CD8-positive, alpha-beta memory T cell (primary cell): ENCODE measurements at regions not wholly inside any gene's neighbourhood (a gene's known extent, or its start where the extent isn't known, plus 50 kb on each side); places are given as distances from the start of the nearest gene placed in this dataset.

Experiments
- CTCF ChIA-PET: fragments of 350-600 bp; sonication (Branson Sonifier 250); formaldehyde crosslinking; loops from one replicate; lab custom pipeline; 2021; ENCODE audit warnings: antibody characterized with exemption; lab: Charles Lee
- POLR2A ChIA-PET: fragments of 350-600 bp; sonication (Branson Sonifier 250); formaldehyde crosslinking; loops from one replicate; lab custom pipeline; 2021; ENCODE audit warnings: antibody characterized with exemption; lab: Charles Lee
- DNase-seq, 5 donors: peaks; one replicate each; pipeline versions ENCODE4 v3.0.0 to v3.0.0-alpha.2; 2020 to 2022; ENCODE audit warnings: mixed read lengths in 1 of 5
- H3K27ac ChIP-seq: one replicate; pipeline ENCODE4 v1.7.0; 2013; ENCODE audit warnings: low read depth, mild to moderate bottlenecking, low read length, moderate library complexity
- H3K27me3 ChIP-seq: 2 replicates; pipeline ENCODE4 v1.7.0; 2013; ENCODE audit warnings: low read length, mild to moderate bottlenecking; ENCODE audit not compliant: insufficient read depth, poor library complexity, severe bottlenecking
- H3K36me3 ChIP-seq: 2 replicates; pipeline ENCODE4 v1.7.0; 2013; ENCODE audit warnings: mild to moderate bottlenecking, low read length, moderate library complexity; ENCODE audit not compliant: insufficient read depth
- H3K4me1 ChIP-seq: 2 replicates; pipeline ENCODE4 v1.7.0; 2013; ENCODE audit warnings: mild to moderate bottlenecking, low read length, moderate library complexity; ENCODE audit not compliant: insufficient read depth
- H3K4me3 ChIP-seq: 2 replicates; pipeline ENCODE4 v1.7.0; 2013; ENCODE audit warnings: mild to moderate bottlenecking, low read length
- H3K9me3 ChIP-seq: 2 replicates; pipeline ENCODE4 v1.7.0; 2013; ENCODE audit warnings: mild to moderate bottlenecking, low read length
- H3K27ac Mint-ChIP-seq, 8 donors: one replicate each; pipeline ENCODE4 v1.8.0; 2020 to 2021; ENCODE audit warnings: mixed read lengths in 8 of 8, mild to moderate bottlenecking in 6 of 8, inconsistent platforms in 3 of 8, moderate library complexity in 3 of 8
- H3K27me3 Mint-ChIP-seq, 2 donors: one replicate each; pipeline ENCODE4 v1.8.0; 2020 to 2021; ENCODE audit warnings: mixed read lengths in 2 of 2, mild to moderate bottlenecking in 1 of 2, moderate library complexity in 1 of 2
- H3K36me3 Mint-ChIP-seq, 3 donors: one replicate each; pipeline ENCODE4 v1.8.0; 2020 to 2021; ENCODE audit warnings: mixed read lengths in 3 of 3, inconsistent platforms in 1 of 3, mild to moderate bottlenecking in 1 of 3
- H3K4me1 Mint-ChIP-seq, 3 donors: one replicate each; pipeline ENCODE4 v1.8.0; 2020 to 2021; ENCODE audit warnings: mixed read lengths in 3 of 3, inconsistent platforms in 1 of 3, mild to moderate bottlenecking in 1 of 3
- H3K4me3 Mint-ChIP-seq, 7 donors: one replicate each; pipeline ENCODE4 v1.8.0; 2020 to 2021; ENCODE audit warnings: mixed read lengths in 7 of 7, mild to moderate bottlenecking in 6 of 7, moderate library complexity in 4 of 7, inconsistent platforms in 2 of 7
- H3K9me3 Mint-ChIP-seq, 5 donors: one replicate each; pipeline ENCODE4 v1.8.0; 2020 to 2022; ENCODE audit warnings: mixed read lengths in 5 of 5, mild to moderate bottlenecking in 3 of 5, moderate library complexity in 2 of 5, inconsistent platforms in 1 of 5

GRCh38 chr11:70014291-70014690, 63.8 kb upstream of the ANO1 start:
- no peak overlapping the region for H3K4me3 Mint-ChIP-seq
- CTCF ChIA-PET = no interaction called here
- POLR2A ChIA-PET = no interaction called here

GRCh38 chr11:70016666-70017367, 61.3 kb upstream of the ANO1 start:
- H3K36me3 ChIP-seq = no peaks in the 10 kb centered on the region
- no peak overlapping the region for H3K4me3 ChIP-seq
- Mint-ChIP-seq H3K27me3 (peaks cover 8 to 22% of the 10 kb centered on the region in 2 donors), H3K27ac (no peak overlapping the region), H3K36me3 (no peaks in the 10 kb centered on the region), H3K4me3 (peak overlapping the region in 1 of 7 donors; percentile 48), H3K4me1 (no peaks in the 10 kb centered on the region), H3K9me3 (no peaks in the 10 kb centered on the region)
- H3K9me3 ChIP-seq = no peaks in the 10 kb centered on the region
- H3K4me1 ChIP-seq = no peaks in the 10 kb centered on the region
- H3K27me3 ChIP-seq = no peaks in the 10 kb centered on the region
- DNase-seq = no peak
- no peak overlapping the region for H3K27ac ChIP-seq
- ChIA-PET POLR2A (no interaction called here), CTCF (no interaction called here)

More at GRCh38 chr11:70014291-70014690, 63.8 kb upstream of the ANO1 start:
- no peak overlapping the region for H3K27ac Mint-ChIP-seq
- Histone ChIP-seq H3K27ac (no peak overlapping the region), H3K4me3 (no peak overlapping the region), H3K9me3 (no peaks in the 10 kb centered on the region), H3K4me1 (no peaks in the 10 kb centered on the region), H3K27me3 (no peaks in the 10 kb centered on the region), H3K36me3 (no peaks in the 10 kb centered on the region)
- H3K4me1 Mint-ChIP-seq = no peaks in the 10 kb centered on the region
- no peaks in the 10 kb centered on the region for H3K9me3 Mint-ChIP-seq
- no peak for DNase-seq
- H3K36me3 Mint-ChIP-seq = no peaks in the 10 kb centered on the region
- H3K27me3 Mint-ChIP-seq = peaks cover 4 to 14% of the 10 kb centered on the region in 2 donors

GRCh38 chr11:70018816-70019215, 59.3 kb upstream of the ANO1 start:
- Mint-ChIP-seq H3K27me3 (peaks cover 11 to 29% of the 10 kb centered on the region in 2 donors), H3K9me3 (no peaks in the 10 kb centered on the region), H3K4me1 (no peaks in the 10 kb centered on the region), H3K36me3 (no peaks in the 10 kb centered on the region), H3K27ac (no peak overlapping the region), H3K4me3 (no peak overlapping the region)
- H3K4me1 ChIP-seq = no peaks in the 10 kb centered on the region
- no peak overlapping the region for H3K4me3 ChIP-seq
- CTCF ChIA-PET = no interaction called here
- no peaks in the 10 kb centered on the region for H3K9me3 ChIP-seq
- H3K36me3 ChIP-seq = no peaks in the 10 kb centered on the region
- no peak overlapping the region for H3K27ac ChIP-seq
- H3K27me3 ChIP-seq = no peaks in the 10 kb centered on the region
- POLR2A ChIA-PET = no interaction called here
- no peak for DNase-seq

- H3K4me3 ChIP-seq = no peak overlapping the region
- ChIA-PET CTCF (no interaction called here), POLR2A (no interaction called here)
- H3K27me3 Mint-ChIP-seq = peaks cover 11 to 29% of the 10 kb centered on the region in 2 donors
- no peaks in the 10 kb centered on the region for H3K36me3 ChIP-seq
- no peaks in the 10 kb centered on the region for H3K9me3 ChIP-seq
- H3K4me3 Mint-ChIP-seq = no peak overlapping the region
- H3K4me1 Mint-ChIP-seq = no peaks in the 10 kb centered on the region
- no peaks in the 10 kb centered on the region for H3K27me3 ChIP-seq
- no peak for DNase-seq
- no peaks in the 10 kb centered on the region for H3K9me3 Mint-ChIP-seq
- no peaks in the 10 kb centered on the region for H3K36me3 Mint-ChIP-seq
- no peaks in the 10 kb centered on the region for H3K4me1 ChIP-seq
- no peak overlapping the region for H3K27ac Mint-ChIP-seq
- H3K27ac ChIP-seq = no peak overlapping the region
Observed at GRCh38 chr11:70019576-70020011, 58.5 kb upstream of the ANO1 start.

GRCh38 chr11:70020336-70021214, 57.5 kb upstream of the ANO1 start:
- H3K27me3 ChIP-seq = no peaks in the 10 kb centered on the region
- Mint-ChIP-seq H3K4me1 (no peaks in the 10 kb centered on the region), H3K27ac (no peak overlapping the region), H3K36me3 (no peaks in the 10 kb centered on the region), H3K27me3 (peaks cover 9 to 29% of the 10 kb centered on the region in 2 donors), H3K9me3 (no peaks in the 10 kb centered on the region), H3K4me3 (peak overlapping the region in 1 of 7 donors; percentile 52)
- no peaks in the 10 kb centered on the region for H3K9me3 ChIP-seq
- H3K4me1 ChIP-seq = no peaks in the 10 kb centered on the region
- no peak overlapping the region for H3K27ac ChIP-seq
- ChIA-PET POLR2A (no interaction called here), CTCF (interaction anchor here (0.8 kb wide), 1 partner anchor 21 kb away, joined by 3 read pairs; no protein-coding TSS in a partner anchor)
- H3K4me3 ChIP-seq = no peak overlapping the region
- H3K36me3 ChIP-seq = no peaks in the 10 kb centered on the region
- DNase-seq = no peak

- Mint-ChIP-seq H3K27ac (no peak overlapping the region), H3K9me3 (no peaks in the 10 kb centered on the region), H3K27me3 (peaks cover 9 to 24% of the 10 kb centered on the region in 2 donors), H3K36me3 (no peaks in the 10 kb centered on the region), H3K4me1 (no peaks in the 10 kb centered on the region), H3K4me3 (no peak overlapping the region)
- ChIA-PET CTCF (interaction anchor here (0.8 kb wide), 1 partner anchor 22 kb away, joined by 3 read pairs; no protein-coding TSS in a partner anchor), POLR2A (no interaction called here)
- H3K4me3 ChIP-seq = no peak overlapping the region
- H3K36me3 ChIP-seq = no peaks in the 10 kb centered on the region
- H3K27me3 ChIP-seq = no peaks in the 10 kb centered on the region
- H3K4me1 ChIP-seq = no peaks in the 10 kb centered on the region
- no peak for DNase-seq
- no peak overlapping the region for H3K27ac ChIP-seq
- no peaks in the 10 kb centered on the region for H3K9me3 ChIP-seq
Observed at GRCh38 chr11:70021586-70021985, 56.5 kb upstream of the ANO1 start.

GRCh38 chr11:70024036-70024772, 53.9 kb upstream of the ANO1 start:
- no peak overlapping the region for H3K4me3 Mint-ChIP-seq
- Histone ChIP-seq H3K9me3 (no peaks in the 10 kb centered on the region), H3K27ac (no peak overlapping the region), H3K36me3 (no peaks in the 10 kb centered on the region), H3K4me1 (no peaks in the 10 kb centered on the region), H3K4me3 (no peak overlapping the region), H3K27me3 (no peaks in the 10 kb centered on the region)
- H3K4me1 Mint-ChIP-seq = no peaks in the 10 kb centered on the region
- CTCF ChIA-PET = no interaction called here
- no peak for DNase-seq
- peaks cover 10 to 15% of the 10 kb centered on the region in 2 donors for H3K27me3 Mint-ChIP-seq
- H3K36me3 Mint-ChIP-seq = no peaks in the 10 kb centered on the region
- POLR2A ChIA-PET = no interaction called here
- no peak overlapping the region for H3K27ac Mint-ChIP-seq
- no peaks in the 10 kb centered on the region for H3K9me3 Mint-ChIP-seq

- no peaks in the 10 kb centered on the region for H3K27me3 ChIP-seq
- Mint-ChIP-seq H3K9me3 (no peaks in the 10 kb centered on the region), H3K4me1 (no peaks in the 10 kb centered on the region), H3K27me3 (peaks cover 8 to 15% of the 10 kb centered on the region in 2 donors), H3K36me3 (no peaks in the 10 kb centered on the region), H3K4me3 (no peak overlapping the region), H3K27ac (no peak overlapping the region)
- H3K36me3 ChIP-seq = no peaks in the 10 kb centered on the region
- no peaks in the 10 kb centered on the region for H3K4me1 ChIP-seq
- DNase-seq = no peak
- ChIA-PET CTCF (no interaction called here), POLR2A (no interaction called here)
- no peak overlapping the region for H3K27ac ChIP-seq
- H3K4me3 ChIP-seq = no peak overlapping the region
- H3K9me3 ChIP-seq = no peaks in the 10 kb centered on the region
Observed at GRCh38 chr11:70024773-70025045, 53.4 kb upstream of the ANO1 start.
